GM23338 (cell line): ENCODE measurements at regions not wholly inside any gene's neighbourhood (a gene's known extent, or its start where the extent isn't known, plus 50 kb on each side); places are given as distances from the start of the nearest gene placed in this dataset.

Experiments used
- ATAC-seq: fragments of 200-7000 bp; cut with Tn5 transposase; 3 replicates; pipeline ENCODE4 v1.9.1; 2020
- DNase-seq: peaks from one replicate; pipeline ENCODE4 v3.0.0-alpha.2; 2015; ENCODE audit warnings: low spot score
- H2AFZ ChIP-seq: fragments of 200-600 bp; sonication (generic); 2 replicates; pipeline ENCODE4 v1.8.0; 2016; ENCODE audit warnings: antibody characterized with exemption, mild to moderate bottlenecking, moderate library complexity
- H3F3A ChIP-seq: fragments of 200-600 bp; sonication (generic); replicated peaks from 2 replicates; pipeline ENCODE4 v1.8.0; 2017; ENCODE audit warnings: antibody characterized with exemption, mixed run types, low read depth
- H3K27ac ChIP-seq: fragments of 200-600 bp; sonication (generic); 2 replicates; pipeline ENCODE4 v1.6.1; 2016; ENCODE audit warnings: low read depth
- H3K27me3 ChIP-seq: fragments of 200-600 bp; sonication (generic); 2 replicates; pipeline ENCODE4 v1.8.0; 2016; ENCODE audit warnings: mild to moderate bottlenecking, mixed run types, moderate library complexity; ENCODE audit not compliant: insufficient read depth
- H3K36me3 ChIP-seq: fragments of 200-600 bp; sonication (generic); 2 replicates; pipeline ENCODE4 v1.8.0; 2016; ENCODE audit warnings: mild to moderate bottlenecking; ENCODE audit not compliant: insufficient read depth
- H3K4me1 ChIP-seq: fragments of 200-600 bp; sonication (generic); 2 replicates; pipeline ENCODE4 v1.8.0; 2016; ENCODE audit warnings: mild to moderate bottlenecking, moderate library complexity; ENCODE audit not compliant: insufficient read depth
- H3K4me2 ChIP-seq: fragments of 200-600 bp; sonication (generic); 2 replicates; pipeline ENCODE4 v1.7.1; 2017; ENCODE audit warnings: mixed run types
- H3K4me3 ChIP-seq: fragments of 200-600 bp; sonication (generic); 2 replicates; pipeline ENCODE4 v1.6.1; 2016; ENCODE audit warnings: mixed run types
- H3K79me2 ChIP-seq: fragments of 200-600 bp; sonication (generic); replicated peaks from 2 replicates; pipeline ENCODE4 v1.8.0; 2017; ENCODE audit warnings: mild to moderate bottlenecking; ENCODE audit not compliant: insufficient read depth
- H3K9me2 ChIP-seq: fragments of 200-600 bp; sonication (generic); 2 replicates; pipeline ENCODE4 v1.8.0; 2017; ENCODE audit not compliant: insufficient read depth
- H4K20me1 ChIP-seq: fragments of 200-600 bp; sonication (generic); replicated peaks from 2 replicates; pipeline ENCODE4 v1.8.0; 2017; ENCODE audit warnings: mild to moderate bottlenecking; ENCODE audit not compliant: insufficient read depth
- H3K27ac Mint-ChIP-seq: 2 replicates; pipeline ENCODE4 v1.8.0; 2020; ENCODE audit warnings: inconsistent platforms, mild to moderate bottlenecking, moderate library complexity, mixed read lengths
- H3K27me3 Mint-ChIP-seq: 3 replicates; pipeline ENCODE4 v1.8.0; 2022; ENCODE audit warnings: low read depth, mild to moderate bottlenecking, moderate library complexity, mixed read lengths, inconsistent platforms; ENCODE audit not compliant: insufficient read depth, poor library complexity
- H3K36me3 Mint-ChIP-seq: 3 replicates; pipeline ENCODE4 v1.8.0; 2021; ENCODE audit warnings: low read depth, mild to moderate bottlenecking, inconsistent platforms, moderate library complexity, mixed read lengths
- H3K4me1 Mint-ChIP-seq: 3 replicates; pipeline ENCODE4 v1.8.0; 2020; ENCODE audit warnings: mild to moderate bottlenecking, inconsistent platforms, mixed read lengths
- H3K4me3 Mint-ChIP-seq: 3 replicates; pipeline ENCODE4 v1.8.0; 2021; ENCODE audit warnings: moderate library complexity, mild to moderate bottlenecking, inconsistent platforms, mixed read lengths
- H3K9me3 Mint-ChIP-seq: 3 replicates; pipeline ENCODE4 v1.8.0; 2020; ENCODE audit warnings: moderate library complexity, mild to moderate bottlenecking, inconsistent platforms, mixed read lengths
- EZH2 ChIP-seq: fragments of 200-600 bp; sonication (generic); IDR thresholded peaks from one replicate; pipeline ENCODE4 v1.8.0; 2017; ENCODE audit warnings: antibody characterized with exemption, mild to moderate bottlenecking, low read depth; ENCODE audit not compliant: unreplicated experiment
- EZH2phosphoT487 ChIP-seq: fragments of 200-600 bp; sonication (generic); IDR thresholded peaks from one replicate; pipeline ENCODE4 v1.8.1; 2018; ENCODE audit warnings: antibody characterized with exemption; ENCODE audit not compliant: unreplicated experiment
- JUNB ChIP-seq: IDR thresholded peaks from one replicate; pipeline ENCODE4 v1.6.1; 2016; ENCODE audit warnings: antibody characterized with exemption; ENCODE audit not compliant: unreplicated experiment
- TF ChIP-seq, protein P1 (sequence below): IDR thresholded peaks from 2 replicates; pipeline ENCODE4 v1.6.1; 2016; ENCODE audit warnings: antibody characterized with exemption
- TF ChIP-seq, protein P2 (sequence below), 2 experiments: fragments of 200-600 bp in 1 of 2; sonication (generic) in 1 of 2; conservative IDR thresholded peaks; 2 replicates each; pipeline versions ENCODE4 v1.5.1 to v1.6.1; 2016 to 2017; ENCODE audit warnings: antibody characterized with exemption in 2 of 2, low read depth in 2 of 2, mild to moderate bottlenecking in 2 of 2, moderate library complexity in 1 of 2
- TF ChIP-seq, protein P3 (sequence below): IDR thresholded peaks from one replicate; pipeline ENCODE4 v1.6.1; 2018; ENCODE audit warnings: antibody characterized with exemption; ENCODE audit not compliant: unreplicated experiment

DNA sequence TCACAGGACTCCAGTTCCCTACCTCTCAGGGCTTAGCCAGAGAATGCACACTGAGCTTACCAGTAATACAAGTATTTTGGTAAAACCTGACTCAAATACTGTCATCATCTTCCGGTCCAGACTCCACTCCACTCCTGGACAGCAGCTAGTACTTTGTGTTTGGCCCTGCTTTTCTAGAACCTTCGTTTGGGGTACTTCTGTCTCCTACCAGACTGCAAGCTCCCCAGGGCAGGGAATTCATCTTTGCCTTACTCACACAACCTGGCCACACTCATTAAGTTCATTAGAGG, 108.9 kb upstream of the CDC42EP3 start:
- Histone ChIP-seq H3K79me2 (no peaks in the 10 kb centered on the region), H2AFZ (no peak overlapping the region), H4K20me1 (no peaks in the 10 kb centered on the region), H3K27me3 (no peaks in the 10 kb centered on the region), H3K4me1 (no peaks in the 10 kb centered on the region), H3K4me2 (no peak overlapping the region), H3K36me3 (no peaks in the 10 kb centered on the region), H3K9me2 (no peaks in the 10 kb centered on the region), H3F3A (no peaks in the 10 kb centered on the region), H3K4me3 (no peak overlapping the region), H3K27ac (no peak overlapping the region)
- ATAC-seq: no peak
- DNase-seq: no peak
- Mint-ChIP-seq H3K36me3 (peaks cover 5% of the 10 kb centered on the region), H3K27me3 (peaks cover 4% of the 10 kb centered on the region), H3K4me3 (no peak overlapping the region), H3K27ac (no peak overlapping the region), H3K4me1 (peaks cover 8% of the 10 kb centered on the region; the same call in 2 of the 3 replicates), H3K9me3 (peaks cover 6% of the 10 kb centered on the region; the same call in 2 of the 3 replicates)
- TF ChIP-seq, protein P1, sequence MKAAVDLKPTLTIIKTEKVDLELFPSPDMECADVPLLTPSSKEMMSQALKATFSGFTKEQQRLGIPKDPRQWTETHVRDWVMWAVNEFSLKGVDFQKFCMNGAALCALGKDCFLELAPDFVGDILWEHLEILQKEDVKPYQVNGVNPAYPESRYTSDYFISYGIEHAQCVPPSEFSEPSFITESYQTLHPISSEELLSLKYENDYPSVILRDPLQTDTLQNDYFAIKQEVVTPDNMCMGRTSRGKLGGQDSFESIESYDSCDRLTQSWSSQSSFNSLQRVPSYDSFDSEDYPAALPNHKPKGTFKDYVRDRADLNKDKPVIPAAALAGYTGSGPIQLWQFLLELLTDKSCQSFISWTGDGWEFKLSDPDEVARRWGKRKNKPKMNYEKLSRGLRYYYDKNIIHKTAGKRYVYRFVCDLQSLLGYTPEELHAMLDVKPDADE: no peak
- TF ChIP-seq EZH2: no peak
- TF ChIP-seq, protein P2, sequence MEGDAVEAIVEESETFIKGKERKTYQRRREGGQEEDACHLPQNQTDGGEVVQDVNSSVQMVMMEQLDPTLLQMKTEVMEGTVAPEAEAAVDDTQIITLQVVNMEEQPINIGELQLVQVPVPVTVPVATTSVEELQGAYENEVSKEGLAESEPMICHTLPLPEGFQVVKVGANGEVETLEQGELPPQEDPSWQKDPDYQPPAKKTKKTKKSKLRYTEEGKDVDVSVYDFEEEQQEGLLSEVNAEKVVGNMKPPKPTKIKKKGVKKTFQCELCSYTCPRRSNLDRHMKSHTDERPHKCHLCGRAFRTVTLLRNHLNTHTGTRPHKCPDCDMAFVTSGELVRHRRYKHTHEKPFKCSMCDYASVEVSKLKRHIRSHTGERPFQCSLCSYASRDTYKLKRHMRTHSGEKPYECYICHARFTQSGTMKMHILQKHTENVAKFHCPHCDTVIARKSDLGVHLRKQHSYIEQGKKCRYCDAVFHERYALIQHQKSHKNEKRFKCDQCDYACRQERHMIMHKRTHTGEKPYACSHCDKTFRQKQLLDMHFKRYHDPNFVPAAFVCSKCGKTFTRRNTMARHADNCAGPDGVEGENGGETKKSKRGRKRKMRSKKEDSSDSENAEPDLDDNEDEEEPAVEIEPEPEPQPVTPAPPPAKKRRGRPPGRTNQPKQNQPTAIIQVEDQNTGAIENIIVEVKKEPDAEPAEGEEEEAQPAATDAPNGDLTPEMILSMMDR (conservative IDR thresholded peaks at IDR 0.05; ENCODE audit: low read depth in 2 of 2): no peak
- TF ChIP-seq, protein P3, sequence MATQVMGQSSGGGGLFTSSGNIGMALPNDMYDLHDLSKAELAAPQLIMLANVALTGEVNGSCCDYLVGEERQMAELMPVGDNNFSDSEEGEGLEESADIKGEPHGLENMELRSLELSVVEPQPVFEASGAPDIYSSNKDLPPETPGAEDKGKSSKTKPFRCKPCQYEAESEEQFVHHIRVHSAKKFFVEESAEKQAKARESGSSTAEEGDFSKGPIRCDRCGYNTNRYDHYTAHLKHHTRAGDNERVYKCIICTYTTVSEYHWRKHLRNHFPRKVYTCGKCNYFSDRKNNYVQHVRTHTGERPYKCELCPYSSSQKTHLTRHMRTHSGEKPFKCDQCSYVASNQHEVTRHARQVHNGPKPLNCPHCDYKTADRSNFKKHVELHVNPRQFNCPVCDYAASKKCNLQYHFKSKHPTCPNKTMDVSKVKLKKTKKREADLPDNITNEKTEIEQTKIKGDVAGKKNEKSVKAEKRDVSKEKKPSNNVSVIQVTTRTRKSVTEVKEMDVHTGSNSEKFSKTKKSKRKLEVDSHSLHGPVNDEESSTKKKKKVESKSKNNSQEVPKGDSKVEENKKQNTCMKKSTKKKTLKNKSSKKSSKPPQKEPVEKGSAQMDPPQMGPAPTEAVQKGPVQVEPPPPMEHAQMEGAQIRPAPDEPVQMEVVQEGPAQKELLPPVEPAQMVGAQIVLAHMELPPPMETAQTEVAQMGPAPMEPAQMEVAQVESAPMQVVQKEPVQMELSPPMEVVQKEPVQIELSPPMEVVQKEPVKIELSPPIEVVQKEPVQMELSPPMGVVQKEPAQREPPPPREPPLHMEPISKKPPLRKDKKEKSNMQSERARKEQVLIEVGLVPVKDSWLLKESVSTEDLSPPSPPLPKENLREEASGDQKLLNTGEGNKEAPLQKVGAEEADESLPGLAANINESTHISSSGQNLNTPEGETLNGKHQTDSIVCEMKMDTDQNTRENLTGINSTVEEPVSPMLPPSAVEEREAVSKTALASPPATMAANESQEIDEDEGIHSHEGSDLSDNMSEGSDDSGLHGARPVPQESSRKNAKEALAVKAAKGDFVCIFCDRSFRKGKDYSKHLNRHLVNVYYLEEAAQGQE: no peak

DNA sequence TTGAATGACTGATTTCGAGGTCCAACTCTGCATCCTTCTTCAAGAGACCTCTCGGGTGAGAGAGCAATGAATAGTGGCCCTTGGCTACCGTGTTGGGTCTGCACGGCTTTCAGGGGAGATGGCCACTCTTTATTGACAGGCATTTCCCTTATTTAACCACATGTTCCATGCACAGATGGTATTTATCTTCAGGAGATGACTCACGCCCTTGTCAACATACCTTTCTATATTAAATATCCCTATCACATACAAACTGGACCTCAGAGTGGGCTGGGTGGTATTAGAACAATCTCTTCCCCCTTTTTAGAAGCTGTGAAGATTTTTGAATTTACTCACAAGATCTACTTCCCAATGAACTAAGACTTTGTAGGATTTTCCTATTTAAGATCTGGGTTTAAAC, 109.6 kb upstream of the CDC42EP3 start:
- no peak overlapping the region for H3K27ac Mint-ChIP-seq
- no peaks in the 10 kb centered on the region for H3K36me3 Mint-ChIP-seq
- Histone ChIP-seq H3K27ac (no peak overlapping the region), H3K4me3 (no peak overlapping the region), H3K36me3 (no peaks in the 10 kb centered on the region), H3K4me1 (no peaks in the 10 kb centered on the region), H3K27me3 (no peaks in the 10 kb centered on the region), H3F3A (no peaks in the 10 kb centered on the region), H3K79me2 (no peaks in the 10 kb centered on the region), H4K20me1 (no peaks in the 10 kb centered on the region), H3K4me2 (no peak overlapping the region), H2AFZ (no peak overlapping the region), H3K9me2 (peaks cover 2% of the 10 kb centered on the region; the same call in 1 of the 2 replicates)
- no peak overlapping the region for H3K4me3 Mint-ChIP-seq
- H3K27me3 Mint-ChIP-seq: no peaks in the 10 kb centered on the region
- DNase-seq: no peak
- H3K4me1 Mint-ChIP-seq: peaks cover 4% of the 10 kb centered on the region; the same call in 2 of the 3 replicates
- no peaks in the 10 kb centered on the region for H3K9me3 Mint-ChIP-seq
- ATAC-seq: no peak
- TF ChIP-seq EZH2phosphoT487: no peak
- TF ChIP-seq, protein P2 (conservative IDR thresholded peaks at IDR 0.05; ENCODE audit: low read depth in 2 of 2): no peak
- TF ChIP-seq, protein P3: no peak
- TF ChIP-seq EZH2: no peak
- TF ChIP-seq JUNB: no peak
